NCI-H526 (cell line): ENCODE measurements at regions not wholly inside any gene's neighbourhood (a gene's known extent, or its start where the extent isn't known, plus 50 kb on each side); places are given as distances from the start of the nearest gene placed in this dataset.

Experiments
- DNase-seq, 2 experiments: peaks; one replicate each; lab custom pipeline; 2025; lab: John Stamatoyannopoulos, UW

GRCh38 chr14:41404126-41404525 lies 202.6 kb upstream of the LRFN5 start:
- no peak for DNase-seq

DNA sequence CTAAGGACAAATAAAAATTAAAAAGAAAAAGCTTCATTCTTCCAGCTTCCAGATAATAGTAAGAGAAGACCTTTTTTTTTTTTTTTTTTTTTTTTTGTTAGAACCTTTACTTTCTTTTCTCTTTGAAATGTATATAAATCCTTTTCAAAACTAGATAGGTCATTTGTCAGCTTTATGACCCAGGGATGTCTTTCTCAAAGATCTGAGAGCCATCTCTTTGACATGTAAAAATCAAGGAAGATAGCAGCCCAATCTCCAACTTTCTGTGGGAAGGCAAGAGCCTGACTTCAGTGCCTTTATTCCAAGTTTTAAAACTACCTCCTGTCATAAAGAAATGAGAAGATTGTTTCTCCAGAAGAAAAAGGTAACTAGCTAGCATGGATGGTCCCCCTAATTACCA lies 203.3 kb upstream of the LRFN5 start:
- DNase-seq, result no peak

DNA sequence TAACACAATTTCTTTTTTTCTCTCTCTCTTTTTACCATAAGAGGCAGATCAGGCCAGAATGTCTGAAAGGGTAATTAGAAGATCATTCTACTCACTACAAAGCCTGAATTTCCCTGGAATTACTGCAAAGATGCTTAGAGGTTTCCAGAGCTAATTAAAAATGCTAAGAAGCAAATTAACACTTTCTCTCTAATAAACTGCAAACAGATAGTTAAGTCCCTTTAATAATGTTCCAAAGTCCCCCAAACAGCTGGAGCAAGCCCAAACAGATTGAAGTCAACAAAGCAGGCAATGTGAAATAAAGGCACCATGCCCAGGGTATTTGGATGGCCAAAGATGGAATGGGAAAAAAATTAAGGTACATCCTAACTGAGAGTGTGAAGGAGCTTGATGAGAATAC lies 208.8 kb upstream of the LRFN5 start:
- DNase-seq, result no peak

- peak in 1 of 2 experiments; percentile 3 for DNase-seq
Observed at GRCh38 chr14:41393512-41393911, 213.2 kb upstream of the LRFN5 start.

DNA sequence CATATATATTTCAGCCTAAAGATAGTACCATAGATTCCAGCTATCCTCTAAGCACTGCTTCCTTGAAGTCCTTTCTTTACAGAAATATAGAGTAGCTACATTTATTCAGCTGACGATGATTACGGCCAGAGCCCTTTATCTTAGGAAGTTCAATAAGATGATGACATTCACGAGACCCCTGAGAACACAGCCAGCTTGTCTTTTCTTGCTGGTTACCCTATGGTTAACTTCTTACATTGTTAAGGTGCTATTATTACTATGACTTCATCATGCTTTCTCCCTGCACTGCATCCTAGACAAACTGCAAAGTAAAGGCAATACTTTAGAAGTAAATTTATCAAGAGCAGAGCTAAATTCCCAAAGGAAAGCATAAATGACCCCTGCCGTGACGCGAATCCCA lies 214.4 kb upstream of the LRFN5 start:
- DNase-seq, result no peak

DNA sequence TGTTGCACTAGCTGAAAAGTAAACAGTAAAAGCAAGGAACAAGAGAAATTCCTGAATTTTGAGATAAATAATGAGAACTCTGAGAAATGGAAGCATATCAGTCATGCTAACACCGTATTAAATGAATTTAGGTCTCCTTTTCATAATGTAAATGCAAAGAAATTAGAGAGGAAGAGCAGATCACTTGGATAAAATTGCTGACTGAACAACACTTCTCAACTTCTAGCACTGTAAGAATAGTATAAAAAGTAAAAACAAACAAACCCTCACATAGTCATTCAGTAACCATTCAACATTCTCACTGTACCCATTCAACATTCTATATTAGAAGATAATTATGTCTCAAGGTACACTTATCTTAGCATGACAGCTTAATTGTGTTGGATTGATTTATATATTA lies 217.3 kb upstream of the LRFN5 start:
- no peak for DNase-seq

DNA sequence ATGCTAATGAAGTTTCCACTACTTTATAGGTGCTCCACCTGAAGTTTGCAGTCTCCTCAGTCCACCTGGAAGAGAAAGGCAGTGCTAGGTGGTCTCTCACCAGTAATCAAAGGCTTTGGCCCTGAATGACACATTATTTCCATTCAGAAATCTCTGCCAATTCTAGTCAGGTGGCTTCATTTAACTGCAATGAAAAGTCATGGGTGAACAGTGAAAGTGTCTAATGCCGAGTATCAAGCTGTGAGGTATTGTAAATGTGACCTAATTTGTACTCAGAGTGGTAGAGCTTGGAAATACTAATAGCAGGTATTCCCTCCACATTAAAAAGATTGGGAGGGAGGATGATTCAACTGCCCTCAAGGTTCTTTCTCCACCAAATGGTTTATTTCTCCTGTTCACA lies 220.9 kb upstream of the LRFN5 start:
- DNase-seq, result no peak

DNA sequence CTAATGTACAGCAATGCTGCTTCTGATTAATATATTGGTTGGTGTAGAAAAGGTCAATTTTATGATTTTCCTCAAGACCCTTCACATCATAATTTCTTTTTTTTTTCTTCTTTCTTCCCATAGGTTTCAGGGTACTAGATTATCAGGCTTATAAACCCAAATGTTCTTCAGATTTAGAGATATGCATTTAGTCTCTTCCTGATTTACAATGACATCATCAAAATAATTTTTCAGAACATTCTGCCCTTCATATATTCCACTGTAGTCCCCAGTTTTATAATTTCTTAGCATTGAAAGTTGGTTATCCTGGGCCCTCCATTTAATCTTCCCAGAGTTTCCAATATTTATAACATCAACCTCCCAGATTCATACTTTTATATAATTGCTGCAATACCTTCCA lies 226.7 kb upstream of the LRFN5 start:
- no peak for DNase-seq

DNA sequence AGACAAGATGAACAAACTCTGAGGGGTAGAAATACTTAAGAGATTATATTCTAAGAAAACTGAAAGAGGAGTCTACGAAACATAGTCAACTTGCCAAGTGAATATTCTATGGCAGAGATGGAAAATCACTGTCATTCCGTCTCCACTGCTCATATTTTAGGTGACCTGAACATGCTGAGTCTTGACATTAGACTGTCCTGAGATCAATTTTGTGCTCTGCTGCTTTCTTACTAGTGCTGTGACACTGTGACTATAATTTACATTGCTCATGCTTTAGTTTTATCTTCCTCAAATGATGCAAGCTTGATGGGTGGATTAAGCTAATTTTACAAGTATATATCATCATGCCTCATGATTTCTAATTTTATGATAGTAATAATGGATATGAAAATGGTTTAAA lies 228.2 kb upstream of the LRFN5 start:
- DNase-seq, result no peak

DNA sequence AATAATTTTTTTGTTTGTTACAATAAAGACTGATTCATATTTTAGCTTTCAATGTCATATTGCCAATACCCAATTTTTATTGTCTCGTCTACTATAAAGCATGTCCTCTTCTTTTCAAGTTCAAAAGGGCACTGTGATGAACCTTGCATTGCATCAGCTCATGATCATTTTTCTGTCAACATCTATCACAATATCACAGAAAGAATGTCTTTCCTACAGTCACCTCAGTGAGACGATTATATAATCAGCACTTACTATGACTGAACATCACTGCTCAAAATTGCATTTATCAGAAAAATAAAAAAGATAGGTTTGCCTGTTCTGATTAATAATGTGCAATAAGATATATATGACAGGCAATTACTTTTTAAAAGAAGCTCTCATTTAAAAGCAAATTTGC lies 228.7 kb upstream of the LRFN5 start:
- no peak for DNase-seq

GRCh38 chr14:41374092-41374491 lies 232.6 kb upstream of the LRFN5 start:
- no peak for DNase-seq

DNA sequence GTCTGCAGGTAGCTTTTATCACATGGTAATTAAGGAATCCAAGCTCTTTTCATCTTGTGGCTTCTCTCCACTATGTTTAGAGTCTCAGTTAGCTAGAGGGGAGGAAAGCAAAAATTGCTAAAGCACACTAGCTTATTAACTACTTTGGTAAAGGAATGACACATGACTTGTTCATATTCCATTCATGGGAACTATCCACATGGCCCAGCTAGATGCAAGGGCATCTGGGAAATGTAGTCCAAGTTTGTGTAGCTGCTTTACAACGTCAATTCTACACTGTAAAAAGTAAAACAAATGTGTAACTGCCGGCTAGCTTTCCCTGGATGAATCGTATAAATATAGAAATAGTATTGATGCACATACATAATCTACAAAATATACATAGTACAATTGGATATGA lies 244.5 kb upstream of the LRFN5 start:
- DNase-seq, result no peak

GRCh38 chr14:41360126-41360525 lies 246.6 kb upstream of the LRFN5 start:
- DNase-seq, result no peak

- no peak for DNase-seq
Observed at GRCh38 chr14:41355866-41356265, 250.8 kb upstream of the LRFN5 start.

GRCh38 chr14:41350476-41350875 lies 256.2 kb upstream of the LRFN5 start:
- DNase-seq, result no peak

DNA sequence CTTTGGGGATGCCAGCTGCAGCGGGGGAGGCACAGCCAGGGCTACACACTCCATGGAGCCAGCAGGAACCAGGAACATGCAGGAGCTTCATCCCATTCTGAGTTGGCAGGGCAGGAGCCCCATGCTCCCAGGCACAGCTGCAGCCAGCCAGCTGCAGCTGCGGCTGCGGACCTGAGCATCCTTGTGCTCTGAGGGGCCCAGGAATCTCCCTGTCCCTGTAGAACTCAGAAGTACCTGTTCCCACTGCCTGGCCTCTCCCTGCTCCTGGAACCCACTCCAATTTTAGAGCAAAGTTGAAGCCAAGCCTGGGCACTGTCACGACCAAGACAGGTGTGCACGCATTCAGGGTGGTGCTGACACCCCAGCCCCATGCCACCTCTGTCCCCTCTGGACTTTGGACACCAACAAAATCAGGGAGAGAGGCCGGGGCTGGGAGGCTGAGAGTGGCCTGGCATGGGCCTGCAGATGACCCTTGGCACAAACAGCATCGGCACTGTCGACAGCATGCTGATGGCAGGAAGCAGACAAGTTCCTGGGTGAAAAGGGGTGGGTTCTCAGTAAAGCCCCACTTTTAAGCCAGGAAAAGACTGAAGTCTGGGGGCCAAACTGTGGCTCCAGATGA lies 257.3 kb upstream of the LRFN5 start:
- DNase-seq, result no peak

- DNase-seq, result no peak
Observed at GRCh38 chr14:41343857-41344256, 262.8 kb upstream of the LRFN5 start.

GRCh38 chr14:41313196-41313595 lies 293.5 kb upstream of the LRFN5 start:
- no peak for DNase-seq

- no peak for DNase-seq
Observed at GRCh38 chr14:41303506-41303905, 303.2 kb upstream of the LRFN5 start.

- no peak for DNase-seq
Observed at GRCh38 chr14:41302776-41303175, 303.9 kb upstream of the LRFN5 start.

DNA sequence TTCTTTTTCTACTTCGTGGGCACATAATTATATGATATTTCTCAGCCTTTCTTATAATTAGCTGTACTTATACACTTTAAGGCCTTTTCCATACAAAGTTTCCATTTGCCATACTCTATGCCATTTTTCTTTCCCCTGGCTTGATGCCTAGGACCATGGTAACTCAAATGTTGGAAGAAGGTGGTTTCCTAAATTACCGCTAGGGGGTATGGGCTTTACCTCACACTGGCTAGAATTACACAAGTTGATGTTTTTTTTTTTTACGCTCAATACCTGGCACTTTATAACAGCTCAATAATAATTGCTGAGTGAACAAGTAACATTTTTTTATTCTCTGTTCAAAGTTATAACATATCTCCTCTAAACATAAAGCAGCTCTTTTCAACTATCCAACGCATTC lies 306.8 kb upstream of the LRFN5 start:
- peak in 1 of 2 experiments; percentile 19 for DNase-seq

- no peak for DNase-seq
Observed at GRCh38 chr14:41298328-41298690, 308.4 kb upstream of the LRFN5 start.

DNA sequence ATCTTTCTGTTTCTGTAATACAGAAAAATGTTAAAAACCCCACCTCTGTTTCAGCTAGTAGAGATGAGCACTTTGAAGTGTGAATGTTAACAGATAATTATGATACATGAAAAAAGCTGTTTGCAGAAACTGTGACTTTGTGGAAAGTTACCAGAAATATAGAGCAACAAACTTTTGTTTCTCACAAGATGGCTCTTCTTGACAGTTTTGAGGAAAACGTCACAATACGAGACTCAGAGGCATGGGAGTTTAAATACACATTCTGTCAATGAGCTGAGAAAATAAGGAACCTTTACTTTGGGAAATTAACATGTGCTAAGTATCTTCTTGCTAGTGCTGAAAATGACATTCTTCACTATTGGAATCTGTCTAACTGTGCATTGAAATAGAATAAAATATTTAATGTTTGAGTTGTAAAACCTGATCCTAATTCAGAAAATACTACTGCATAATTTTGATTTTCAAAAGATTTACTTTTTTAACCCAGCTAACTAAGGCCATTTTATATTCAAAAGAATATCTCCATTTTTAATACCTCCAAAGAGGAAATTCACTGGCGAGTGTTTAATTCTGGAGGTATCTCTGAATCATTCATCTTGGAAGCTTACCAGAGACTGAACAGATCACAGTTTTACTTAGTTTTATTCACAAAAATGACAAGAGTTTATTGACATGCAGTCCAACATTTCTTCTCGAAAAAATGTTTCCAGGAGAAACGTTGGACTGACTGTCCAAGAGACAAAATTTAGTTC lies 308.9 kb upstream of the LRFN5 start:
- no peak for DNase-seq

DNA sequence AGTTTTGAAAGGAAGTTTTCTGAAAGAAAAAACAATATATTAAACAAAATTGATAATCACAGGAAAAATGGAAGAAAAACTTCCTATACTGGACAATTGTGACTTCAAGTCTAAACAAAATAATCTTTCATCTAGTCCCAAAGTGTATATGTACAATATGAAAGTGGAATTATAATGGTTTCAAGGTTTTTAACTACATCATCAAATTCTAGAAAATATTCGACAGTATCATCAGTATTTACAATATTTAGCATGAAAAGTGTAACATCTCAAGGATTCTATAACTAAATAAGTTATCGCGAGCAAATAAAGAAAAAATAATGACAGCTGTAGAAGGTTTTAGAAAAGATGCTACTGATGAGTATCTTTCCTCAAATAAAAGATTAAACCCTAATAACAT lies 310.9 kb upstream of the LRFN5 start:
- no peak for DNase-seq
